ENCODE measurements at regions not wholly inside any gene's neighbourhood (a gene's known extent, or its start where the extent isn't known, plus 50 kb on each side); places are given as distances from the start of the nearest gene placed in this dataset.

DNA sequence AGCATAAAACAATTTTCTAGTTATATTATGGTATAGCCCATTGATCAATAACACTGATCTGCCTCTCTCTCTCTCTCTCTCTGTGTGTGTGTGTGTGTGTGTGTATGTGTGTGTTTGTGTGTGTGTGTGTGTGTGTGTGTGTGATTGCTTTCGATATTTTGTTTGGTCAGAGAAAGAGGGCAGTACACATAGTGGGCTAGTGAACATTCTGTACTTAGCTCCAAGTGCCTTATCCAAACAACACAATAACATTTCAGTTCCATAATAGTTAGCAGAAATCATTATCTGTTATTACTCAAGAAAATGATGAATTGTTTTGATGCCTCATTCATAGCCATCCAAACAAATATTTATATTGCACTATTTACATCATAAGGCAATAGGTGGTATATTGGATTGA is 979.1 kb upstream of the CITED2 start:
- no peak for TF ChIP-seq EZH2phosphoT487 (IDR thresholded peaks at IDR 0.05; ENCODE audit: insufficient read depth, low read depth)
- TF ChIP-seq EZH2 (IDR thresholded peaks at IDR 0.05; ENCODE audit: insufficient read depth, poor library complexity, severe bottlenecking): no peak

All from GM23248 (cell line).